Thyroid gland (tissue), 4 donors: ENCODE measurements at regions not wholly inside any gene's neighbourhood (a gene's known extent, or its start where the extent isn't known, plus 50 kb on each side); places are given as distances from the start of the nearest gene placed in this dataset.

ENCODE experiments used
- CTCF ChIP-seq, 6 experiments: fragments of 200-600 bp in 3 of 6; fragments of 450-650 bp in 3 of 6; sonication (generic) in 3 of 6; IDR thresholded peaks; one replicate each; pipeline ENCODE4 v1.5.1; 2016 to 2019; ENCODE audit warnings: antibody characterized with exemption in 6 of 6, mild to moderate bottlenecking in 2 of 6, inconsistent platforms in 1 of 6, moderate library complexity in 1 of 6
- POLR2A ChIP-seq, 2 donors: fragments of 450-650 bp; IDR thresholded peaks; one replicate each; pipeline ENCODE4 v1.6.1; 2017; ENCODE audit warnings: antibody characterized with exemption in 2 of 2, mild to moderate bottlenecking in 2 of 2, moderate library complexity in 1 of 2

- TF ChIP-seq CTCF (IDR thresholded peaks at IDR 0.05) = no peak
- TF ChIP-seq POLR2A (IDR thresholded peaks at IDR 0.05) = no peak
Measured at GRCh38 chr4:19014594-19014993, 993.0 kb upstream of the LCORL start.
